Prostate gland (tissue), 2 donors: ENCODE measurements at regions not wholly inside any gene's neighbourhood (a gene's known extent, or its start where the extent isn't known, plus 50 kb on each side); places are given as distances from the start of the nearest gene placed in this dataset.

Source experiments
- DNase-seq: peaks from one replicate; pipeline ENCODE4 v3.0.0-alpha.2; 2019; ENCODE audit warnings: low spot score
- H3K27ac ChIP-seq, 2 donors: fragments of 200-600 bp; sonication (generic); 2 replicates each; pipeline ENCODE4 v1.5.1; 2017 to 2019
- H3K27me3 ChIP-seq: fragments of 200-600 bp; sonication (generic); replicated peaks from 2 replicates; pipeline ENCODE4 v1.5.1; 2019; ENCODE audit not compliant: insufficient read depth
- H3K36me3 ChIP-seq, 2 donors: fragments of 200-600 bp; sonication (generic); 1 replicate in 1 of 2; 2 replicates in 1 of 2; pipeline versions ENCODE4 v1.5.1 to v1.8.1; 2017 to 2019
- H3K4me1 ChIP-seq: fragments of 200-600 bp; sonication (generic); replicated peaks from 2 replicates; pipeline ENCODE4 v1.5.1; 2019
- H3K4me3 ChIP-seq, 2 donors: fragments of 200-600 bp; sonication (generic); 2 replicates each; pipeline ENCODE4 v1.5.1; 2017 to 2019
- H3K9me3 ChIP-seq: fragments of 200-600 bp; sonication (generic); 2 replicates; pipeline ENCODE4 v1.5.1; 2017
- POLR2A ChIP-seq: fragments of 450-650 bp; IDR thresholded peaks from one replicate; pipeline ENCODE4 v1.6.1; 2016; ENCODE audit warnings: antibody characterized with exemption, mild to moderate bottlenecking
- POLR2AphosphoS5 ChIP-seq: sonication (generic); formaldehyde crosslinking; IDR thresholded peaks from one replicate; pipeline ENCODE4 v1.6.1; 2017; ENCODE audit warnings: antibody characterized with exemption
- WGBS: methylation state at CpG from one replicate; pipeline ENCODE4 v1.1.5; 2018; 5-methylcytosine and 5-hydroxymethylcytosine counted together
- intact Hi-C: fragments of 100-400 bp; cut with DNase I; formaldehyde crosslinking; loops from one replicate; pipeline ENCODE4 v1.14.2; 2022
- TF ChIP-seq, protein P1 (sequence below), 4 experiments: fragments of 200-600 bp in 2 of 4; fragments of 450-650 bp in 2 of 4; sonication (generic) in 2 of 4; IDR thresholded peaks; 1 replicate in 3 of 4; 2 replicates in 1 of 4; pipeline ENCODE4 v1.5.1; 2016 to 2019; ENCODE audit warnings: antibody characterized with exemption in 4 of 4, mild to moderate bottlenecking in 2 of 4, moderate library complexity in 2 of 4

DNA sequence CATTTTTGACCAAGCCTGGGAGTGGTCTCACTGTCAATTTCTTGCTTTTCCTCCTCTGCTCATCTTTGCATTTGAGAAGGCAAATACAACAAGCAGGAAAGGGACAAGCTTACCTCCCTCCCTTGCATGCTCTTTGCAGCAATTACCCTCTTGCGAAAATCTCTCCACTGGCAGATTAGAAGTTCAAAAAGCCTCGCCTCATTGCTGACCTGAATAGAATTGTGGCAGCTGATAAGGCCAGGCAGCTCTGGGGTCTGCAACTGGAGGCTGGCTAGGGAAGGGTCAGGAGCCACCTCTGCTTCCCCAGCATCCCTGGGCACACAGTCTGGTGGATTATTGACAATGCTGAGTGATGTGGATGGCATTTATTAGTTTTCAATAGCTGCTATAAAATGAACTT lies 362.3 kb upstream of the KIF2A start:
- WGBS, result 91% methylated on average over 2 of the region's 2 CpGs
- Histone ChIP-seq H3K27ac (no peak overlapping the region), H3K9me3 (no peaks in the 10 kb centered on the region), H3K36me3 (no peaks in the 10 kb centered on the region), H3K4me1 (no peaks in the 10 kb centered on the region), H3K4me3 (no peak overlapping the region), H3K27me3 (no peaks in the 10 kb centered on the region)
- no peak for DNase-seq
- intact Hi-C loops, result no loop called here
- TF ChIP-seq, protein P1, sequence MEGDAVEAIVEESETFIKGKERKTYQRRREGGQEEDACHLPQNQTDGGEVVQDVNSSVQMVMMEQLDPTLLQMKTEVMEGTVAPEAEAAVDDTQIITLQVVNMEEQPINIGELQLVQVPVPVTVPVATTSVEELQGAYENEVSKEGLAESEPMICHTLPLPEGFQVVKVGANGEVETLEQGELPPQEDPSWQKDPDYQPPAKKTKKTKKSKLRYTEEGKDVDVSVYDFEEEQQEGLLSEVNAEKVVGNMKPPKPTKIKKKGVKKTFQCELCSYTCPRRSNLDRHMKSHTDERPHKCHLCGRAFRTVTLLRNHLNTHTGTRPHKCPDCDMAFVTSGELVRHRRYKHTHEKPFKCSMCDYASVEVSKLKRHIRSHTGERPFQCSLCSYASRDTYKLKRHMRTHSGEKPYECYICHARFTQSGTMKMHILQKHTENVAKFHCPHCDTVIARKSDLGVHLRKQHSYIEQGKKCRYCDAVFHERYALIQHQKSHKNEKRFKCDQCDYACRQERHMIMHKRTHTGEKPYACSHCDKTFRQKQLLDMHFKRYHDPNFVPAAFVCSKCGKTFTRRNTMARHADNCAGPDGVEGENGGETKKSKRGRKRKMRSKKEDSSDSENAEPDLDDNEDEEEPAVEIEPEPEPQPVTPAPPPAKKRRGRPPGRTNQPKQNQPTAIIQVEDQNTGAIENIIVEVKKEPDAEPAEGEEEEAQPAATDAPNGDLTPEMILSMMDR (IDR thresholded peaks at IDR 0.05), result no peak
- TF ChIP-seq POLR2AphosphoS5 (no peak), POLR2A (no peak)

DNA sequence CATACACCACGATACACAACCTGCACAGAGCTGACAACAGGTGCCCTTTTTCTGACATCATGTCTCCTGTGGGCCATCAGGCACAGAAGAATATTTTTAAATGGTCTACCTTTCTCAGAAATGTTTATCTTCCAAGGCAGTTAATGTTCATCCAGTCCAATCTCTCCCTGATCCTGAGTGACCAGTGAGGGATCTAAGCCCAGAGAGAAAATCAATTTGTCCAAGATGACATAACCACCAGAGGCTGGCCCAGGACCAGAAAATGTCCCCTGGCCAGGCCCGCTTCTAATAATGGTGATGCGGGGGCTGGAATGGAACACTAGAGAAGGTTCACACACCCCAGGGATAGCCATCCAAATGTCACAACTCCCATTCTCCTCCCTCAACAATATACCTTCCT lies 357.9 kb upstream of the KIF2A start:
- intact Hi-C loops, result no loop called here
- 91% methylated on average over 3 of the region's 3 CpGs for WGBS

DNA sequence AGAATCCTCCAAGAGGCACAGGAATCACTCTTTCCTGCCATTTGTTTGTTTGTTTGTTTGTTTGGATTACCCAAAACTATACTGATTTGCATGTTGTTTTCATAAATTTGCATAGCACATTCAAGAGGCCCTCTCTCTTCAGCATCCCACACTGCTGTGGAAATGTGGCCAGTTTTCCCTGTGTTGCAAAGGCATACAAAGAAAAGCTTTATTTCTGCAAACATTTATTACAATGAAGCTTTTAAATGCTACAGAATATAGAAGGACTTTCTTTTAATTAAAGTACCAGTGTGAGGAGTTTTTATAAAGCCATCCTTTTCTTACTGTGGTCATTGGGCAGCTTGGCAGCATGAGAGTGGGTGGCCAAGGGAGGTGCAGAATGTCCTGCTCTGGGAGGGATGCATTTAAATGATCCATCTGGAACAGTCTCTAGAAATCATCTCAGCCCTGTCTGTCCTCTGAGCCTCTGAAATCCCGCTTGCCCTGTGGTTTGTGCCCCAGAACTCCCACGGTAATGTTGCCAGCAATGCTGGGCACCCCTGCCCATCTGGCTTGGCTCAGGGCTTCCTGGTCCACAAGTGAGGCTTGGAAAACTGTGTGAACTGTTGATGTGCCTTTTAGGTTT lies 356.8 kb upstream of the KIF2A start:
- H3K27ac ChIP-seq, result no peak overlapping the region
- no peaks in the 10 kb centered on the region for H3K4me1 ChIP-seq
- H3K4me3 ChIP-seq, result no peak overlapping the region
- H3K9me3 ChIP-seq, result no peaks in the 10 kb centered on the region
- 58% methylated on average over 2 of the region's 2 CpGs for WGBS
- intact Hi-C loops, result no loop called here
- no peak for DNase-seq
- H3K27me3 ChIP-seq, result no peaks in the 10 kb centered on the region
- no peaks in the 10 kb centered on the region for H3K36me3 ChIP-seq
- TF ChIP-seq POLR2AphosphoS5 (no peak), POLR2A (no peak)
- TF ChIP-seq, protein P1 (IDR thresholded peaks at IDR 0.05), result no peak

More for the DNA sequence above, 357.9 kb upstream of the KIF2A start:
- Histone ChIP-seq H3K9me3 (no peaks in the 10 kb centered on the region), H3K27ac (no peak overlapping the region), H3K27me3 (no peaks in the 10 kb centered on the region), H3K4me1 (no peaks in the 10 kb centered on the region), H3K36me3 (no peaks in the 10 kb centered on the region), H3K4me3 (no peak overlapping the region)
- DNase-seq, result no peak
- TF ChIP-seq, protein P1 (IDR thresholded peaks at IDR 0.05), result no peak
- TF ChIP-seq POLR2AphosphoS5 (no peak), POLR2A (no peak)

DNA sequence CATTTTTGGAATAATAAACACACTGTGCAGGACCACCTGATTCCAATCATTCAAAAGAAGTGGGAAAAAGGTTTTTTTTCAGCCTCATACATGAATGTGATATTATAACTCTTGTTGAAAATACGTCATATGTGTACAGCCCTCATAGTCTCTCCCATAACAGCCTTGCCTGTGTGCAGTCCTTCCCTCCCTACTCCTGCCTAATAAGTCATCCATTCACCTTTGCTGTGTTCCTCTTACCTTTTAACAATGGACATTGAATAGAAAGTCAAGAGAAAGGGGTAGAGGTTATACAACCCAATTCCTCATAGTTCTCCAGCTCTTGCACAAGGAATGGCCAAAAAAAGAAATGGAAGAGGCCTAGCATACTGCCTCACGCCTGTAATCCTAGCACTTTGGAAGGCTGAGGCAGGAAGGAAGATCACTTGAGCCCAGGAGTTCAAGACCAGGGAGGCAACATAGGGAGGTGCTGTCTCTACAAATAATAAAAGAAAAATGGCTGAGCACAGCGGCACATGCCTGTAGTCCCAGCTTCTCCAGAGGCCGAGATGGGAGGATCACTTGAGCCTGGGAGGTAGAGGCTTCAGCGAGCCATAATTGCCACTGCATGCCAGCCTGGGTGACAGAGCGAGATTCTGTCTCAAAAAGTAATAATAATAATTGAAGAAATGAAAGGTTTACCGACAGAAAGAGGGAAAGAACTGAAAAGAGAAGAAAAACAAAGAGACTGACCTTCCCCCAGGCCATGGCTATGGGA lies 356.1 kb upstream of the KIF2A start:
- TF ChIP-seq, protein P1 (IDR thresholded peaks at IDR 0.05), result no peak
- no peak for TF ChIP-seq POLR2A
- no peak for TF ChIP-seq POLR2AphosphoS5
- WGBS, result 98% methylated on average over 7 of the region's 7 CpGs
- H3K4me3 ChIP-seq, result no peak overlapping the region
- H3K4me1 ChIP-seq, result no peaks in the 10 kb centered on the region
- no peaks in the 10 kb centered on the region for H3K9me3 ChIP-seq
- H3K27ac ChIP-seq, result no peak overlapping the region
- intact Hi-C loops, result no loop called here
- no peak for DNase-seq
- H3K36me3 ChIP-seq, result no peaks in the 10 kb centered on the region
- H3K27me3 ChIP-seq, result no peaks in the 10 kb centered on the region

DNA sequence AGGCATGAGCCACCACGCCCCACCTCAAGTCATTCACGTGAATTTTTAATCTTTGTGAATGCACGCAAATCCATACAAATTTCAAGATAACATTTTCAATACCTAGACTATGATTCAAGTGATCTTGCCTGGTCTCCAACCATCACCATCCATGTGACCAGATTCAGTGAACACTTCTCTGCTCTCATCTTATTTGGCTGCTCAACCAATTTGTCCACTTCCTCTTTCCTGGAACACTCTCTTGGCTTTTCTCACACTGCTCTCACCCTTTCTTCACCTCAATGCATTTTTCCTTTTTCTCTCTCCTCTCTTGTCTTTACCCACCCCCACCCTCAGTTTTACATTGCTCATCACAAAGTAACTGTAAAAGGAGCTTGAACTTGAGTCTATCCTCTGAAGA lies 354.7 kb upstream of the KIF2A start:
- Histone ChIP-seq H3K27me3 (no peaks in the 10 kb centered on the region), H3K27ac (no peak overlapping the region), H3K4me1 (no peaks in the 10 kb centered on the region), H3K9me3 (no peaks in the 10 kb centered on the region), H3K36me3 (no peaks in the 10 kb centered on the region), H3K4me3 (no peak overlapping the region)
- WGBS, result 97% methylated on average over 3 of the region's 3 CpGs
- TF ChIP-seq, protein P1 (IDR thresholded peaks at IDR 0.05), result no peak
- no peak for TF ChIP-seq POLR2AphosphoS5
- TF ChIP-seq POLR2A, result no peak
- intact Hi-C loops, result no loop called here
- no peak for DNase-seq
